Liver (tissue), 3 donors: ENCODE measurements at regions not wholly inside any gene's neighbourhood (a gene's known extent, or its start where the extent isn't known, plus 50 kb on each side); places are given as distances from the start of the nearest gene placed in this dataset.

Experiments
- EGR1 ChIP-seq, 2 donors: IDR thresholded peaks; 2 replicates each; pipeline ENCODE4 v1.6.1; 2016 to 2018; ENCODE audit warnings: antibody characterized with exemption in 2 of 2, low read depth in 2 of 2
- GABPA ChIP-seq, 2 donors: IDR thresholded peaks in 1 of 2; conservative IDR thresholded peaks in 1 of 2; 2 replicates each; pipeline ENCODE4 v1.6.1; 2016; ENCODE audit warnings: antibody characterized with exemption in 2 of 2, mild to moderate bottlenecking in 1 of 2, moderate library complexity in 1 of 2
- RAD21 ChIP-seq, 2 donors: IDR thresholded peaks; 2 replicates each; pipeline ENCODE4 v1.6.1; 2016; ENCODE audit warnings: antibody characterized with exemption in 2 of 2, mild to moderate bottlenecking in 2 of 2
- RXRA ChIP-seq, 2 donors: IDR thresholded peaks; 2 replicates each; pipeline ENCODE4 v1.6.1; 2017 to 2018; ENCODE audit warnings: antibody characterized with exemption in 2 of 2, mild to moderate bottlenecking in 1 of 2
- SP1 ChIP-seq: IDR thresholded peaks from 2 replicates; pipeline ENCODE4 v1.6.1; 2018; ENCODE audit warnings: antibody characterized with exemption, mild to moderate bottlenecking
- TAF1 ChIP-seq: conservative IDR thresholded peaks from 2 replicates; pipeline ENCODE4 v1.6.1; 2016; ENCODE audit warnings: antibody characterized with exemption, mild to moderate bottlenecking
- YY1 ChIP-seq: IDR thresholded peaks from 2 replicates; pipeline ENCODE4 v1.6.1; 2016; ENCODE audit warnings: antibody characterized with exemption, mild to moderate bottlenecking
- ZBTB33 ChIP-seq: IDR thresholded peaks from 2 replicates; pipeline ENCODE4 v1.6.1; 2016; ENCODE audit warnings: antibody characterized with exemption
- TF ChIP-seq, protein P1 (sequence below): fragments of 150-350 bp; IDR thresholded peaks from 2 replicates; pipeline ENCODE4 v1.5.1; 2017; ENCODE audit warnings: improper control_type of control experiment, low read depth, low read length; ENCODE audit not compliant: missing input control
- TF ChIP-seq, protein P2 (sequence below): IDR thresholded peaks from 2 replicates; pipeline ENCODE4 v1.6.1; 2016; ENCODE audit warnings: antibody characterized with exemption
- TF ChIP-seq, protein P3 (sequence below): IDR thresholded peaks from 2 replicates; pipeline ENCODE4 v1.6.1; 2016; ENCODE audit warnings: antibody characterized with exemption, mild to moderate bottlenecking
- donor health status: healthy.
- donor health status: healthy.

DNA sequence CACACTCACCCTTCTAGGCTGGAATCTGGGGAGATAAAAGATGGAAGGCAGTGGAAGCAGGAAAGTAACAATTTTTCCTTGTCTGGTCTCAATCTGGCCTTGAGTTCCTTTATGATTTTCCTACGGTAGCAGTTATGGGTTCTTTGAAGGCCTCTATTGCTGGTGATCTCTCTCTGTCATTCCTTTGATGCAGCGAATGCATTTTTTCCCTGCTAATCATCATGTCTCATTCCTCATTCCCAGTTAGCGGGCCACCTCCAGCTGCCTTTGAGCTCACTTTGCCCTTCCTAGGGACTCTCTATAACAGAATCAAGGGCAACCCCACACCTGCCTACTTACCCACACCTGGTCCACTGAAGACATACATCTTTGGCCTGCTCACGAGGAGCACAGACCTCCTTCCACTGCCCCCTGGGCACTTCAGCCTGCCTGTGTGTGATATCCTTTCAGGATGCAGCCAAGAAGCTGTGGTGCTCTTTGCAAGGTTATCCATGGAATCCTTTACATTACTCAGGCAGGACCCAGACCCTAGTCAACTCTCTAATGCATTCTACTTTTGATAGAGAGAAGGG, 191.7 kb downstream of the DRD1 start:
- TF ChIP-seq, protein P1, sequence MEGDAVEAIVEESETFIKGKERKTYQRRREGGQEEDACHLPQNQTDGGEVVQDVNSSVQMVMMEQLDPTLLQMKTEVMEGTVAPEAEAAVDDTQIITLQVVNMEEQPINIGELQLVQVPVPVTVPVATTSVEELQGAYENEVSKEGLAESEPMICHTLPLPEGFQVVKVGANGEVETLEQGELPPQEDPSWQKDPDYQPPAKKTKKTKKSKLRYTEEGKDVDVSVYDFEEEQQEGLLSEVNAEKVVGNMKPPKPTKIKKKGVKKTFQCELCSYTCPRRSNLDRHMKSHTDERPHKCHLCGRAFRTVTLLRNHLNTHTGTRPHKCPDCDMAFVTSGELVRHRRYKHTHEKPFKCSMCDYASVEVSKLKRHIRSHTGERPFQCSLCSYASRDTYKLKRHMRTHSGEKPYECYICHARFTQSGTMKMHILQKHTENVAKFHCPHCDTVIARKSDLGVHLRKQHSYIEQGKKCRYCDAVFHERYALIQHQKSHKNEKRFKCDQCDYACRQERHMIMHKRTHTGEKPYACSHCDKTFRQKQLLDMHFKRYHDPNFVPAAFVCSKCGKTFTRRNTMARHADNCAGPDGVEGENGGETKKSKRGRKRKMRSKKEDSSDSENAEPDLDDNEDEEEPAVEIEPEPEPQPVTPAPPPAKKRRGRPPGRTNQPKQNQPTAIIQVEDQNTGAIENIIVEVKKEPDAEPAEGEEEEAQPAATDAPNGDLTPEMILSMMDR, result no peak
- TF ChIP-seq RXRA (IDR thresholded peaks at IDR 0.05) (no peak), EGR1 (IDR thresholded peaks at IDR 0.05; ENCODE audit: low read depth in 2 of 2) (no peak), RAD21 (IDR thresholded peaks at IDR 0.05) (no peak), SP1 (no peak), YY1 (no peak), TAF1 (no peak), GABPA (IDR thresholded peaks at IDR 0.05 in 1 of 2, conservative IDR thresholded peaks at IDR 0.05 in 1 of 2) (no peak), ZBTB33 (no peak)
- TF ChIP-seq, protein P2, sequence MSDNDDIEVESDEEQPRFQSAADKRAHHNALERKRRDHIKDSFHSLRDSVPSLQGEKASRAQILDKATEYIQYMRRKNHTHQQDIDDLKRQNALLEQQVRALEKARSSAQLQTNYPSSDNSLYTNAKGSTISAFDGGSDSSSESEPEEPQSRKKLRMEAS, result no peak
- TF ChIP-seq, protein P3, sequence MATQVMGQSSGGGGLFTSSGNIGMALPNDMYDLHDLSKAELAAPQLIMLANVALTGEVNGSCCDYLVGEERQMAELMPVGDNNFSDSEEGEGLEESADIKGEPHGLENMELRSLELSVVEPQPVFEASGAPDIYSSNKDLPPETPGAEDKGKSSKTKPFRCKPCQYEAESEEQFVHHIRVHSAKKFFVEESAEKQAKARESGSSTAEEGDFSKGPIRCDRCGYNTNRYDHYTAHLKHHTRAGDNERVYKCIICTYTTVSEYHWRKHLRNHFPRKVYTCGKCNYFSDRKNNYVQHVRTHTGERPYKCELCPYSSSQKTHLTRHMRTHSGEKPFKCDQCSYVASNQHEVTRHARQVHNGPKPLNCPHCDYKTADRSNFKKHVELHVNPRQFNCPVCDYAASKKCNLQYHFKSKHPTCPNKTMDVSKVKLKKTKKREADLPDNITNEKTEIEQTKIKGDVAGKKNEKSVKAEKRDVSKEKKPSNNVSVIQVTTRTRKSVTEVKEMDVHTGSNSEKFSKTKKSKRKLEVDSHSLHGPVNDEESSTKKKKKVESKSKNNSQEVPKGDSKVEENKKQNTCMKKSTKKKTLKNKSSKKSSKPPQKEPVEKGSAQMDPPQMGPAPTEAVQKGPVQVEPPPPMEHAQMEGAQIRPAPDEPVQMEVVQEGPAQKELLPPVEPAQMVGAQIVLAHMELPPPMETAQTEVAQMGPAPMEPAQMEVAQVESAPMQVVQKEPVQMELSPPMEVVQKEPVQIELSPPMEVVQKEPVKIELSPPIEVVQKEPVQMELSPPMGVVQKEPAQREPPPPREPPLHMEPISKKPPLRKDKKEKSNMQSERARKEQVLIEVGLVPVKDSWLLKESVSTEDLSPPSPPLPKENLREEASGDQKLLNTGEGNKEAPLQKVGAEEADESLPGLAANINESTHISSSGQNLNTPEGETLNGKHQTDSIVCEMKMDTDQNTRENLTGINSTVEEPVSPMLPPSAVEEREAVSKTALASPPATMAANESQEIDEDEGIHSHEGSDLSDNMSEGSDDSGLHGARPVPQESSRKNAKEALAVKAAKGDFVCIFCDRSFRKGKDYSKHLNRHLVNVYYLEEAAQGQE, result no peak
